ENCODE measurements at regions not wholly inside any gene's neighbourhood (a gene's known extent, or its start where the extent isn't known, plus 50 kb on each side); places are given as distances from the start of the nearest gene placed in this dataset.

GRCh38 chr1:244162786-244163530 is 111.9 kb downstream of the ZBTB18 start:
- H3K36me3 ChIP-seq (ENCODE audit: insufficient read depth in 1 of 2, low read depth in 1 of 2): no peaks in the 10 kb centered on the region
- H3K27me3 ChIP-seq (ENCODE audit: insufficient read depth in 3 of 3, low read length in 2 of 3): peaks cover 0 to 2% (median 0%) of the 10 kb centered on the region in 3 donors
- TF ChIP-seq, protein P1, sequence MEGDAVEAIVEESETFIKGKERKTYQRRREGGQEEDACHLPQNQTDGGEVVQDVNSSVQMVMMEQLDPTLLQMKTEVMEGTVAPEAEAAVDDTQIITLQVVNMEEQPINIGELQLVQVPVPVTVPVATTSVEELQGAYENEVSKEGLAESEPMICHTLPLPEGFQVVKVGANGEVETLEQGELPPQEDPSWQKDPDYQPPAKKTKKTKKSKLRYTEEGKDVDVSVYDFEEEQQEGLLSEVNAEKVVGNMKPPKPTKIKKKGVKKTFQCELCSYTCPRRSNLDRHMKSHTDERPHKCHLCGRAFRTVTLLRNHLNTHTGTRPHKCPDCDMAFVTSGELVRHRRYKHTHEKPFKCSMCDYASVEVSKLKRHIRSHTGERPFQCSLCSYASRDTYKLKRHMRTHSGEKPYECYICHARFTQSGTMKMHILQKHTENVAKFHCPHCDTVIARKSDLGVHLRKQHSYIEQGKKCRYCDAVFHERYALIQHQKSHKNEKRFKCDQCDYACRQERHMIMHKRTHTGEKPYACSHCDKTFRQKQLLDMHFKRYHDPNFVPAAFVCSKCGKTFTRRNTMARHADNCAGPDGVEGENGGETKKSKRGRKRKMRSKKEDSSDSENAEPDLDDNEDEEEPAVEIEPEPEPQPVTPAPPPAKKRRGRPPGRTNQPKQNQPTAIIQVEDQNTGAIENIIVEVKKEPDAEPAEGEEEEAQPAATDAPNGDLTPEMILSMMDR (IDR thresholded peaks at IDR 0.05): no peak
- no peak for DNase-seq
- H3K27ac ChIP-seq: peak overlapping the region; percentile 92
- peaks cover 18% of the 10 kb centered on the region for H3K4me1 ChIP-seq
- 78 to 83% (median 79%) methylated on average over 12 of the region's 12 CpGs for whole genome bisulfite sequencing, 3 donors
- H3K9me3 ChIP-seq: no peaks in the 10 kb centered on the region
- ATAC-seq: no peak
- no peak overlapping the region for H3K4me3 ChIP-seq
- intact Hi-C loops (cut with DNase I): loop anchor here in 1 of 2 donors (5.0 kb wide), 1 partner anchor 111 kb away; the partner anchor contains the start of gene ZBTB18

DNA sequence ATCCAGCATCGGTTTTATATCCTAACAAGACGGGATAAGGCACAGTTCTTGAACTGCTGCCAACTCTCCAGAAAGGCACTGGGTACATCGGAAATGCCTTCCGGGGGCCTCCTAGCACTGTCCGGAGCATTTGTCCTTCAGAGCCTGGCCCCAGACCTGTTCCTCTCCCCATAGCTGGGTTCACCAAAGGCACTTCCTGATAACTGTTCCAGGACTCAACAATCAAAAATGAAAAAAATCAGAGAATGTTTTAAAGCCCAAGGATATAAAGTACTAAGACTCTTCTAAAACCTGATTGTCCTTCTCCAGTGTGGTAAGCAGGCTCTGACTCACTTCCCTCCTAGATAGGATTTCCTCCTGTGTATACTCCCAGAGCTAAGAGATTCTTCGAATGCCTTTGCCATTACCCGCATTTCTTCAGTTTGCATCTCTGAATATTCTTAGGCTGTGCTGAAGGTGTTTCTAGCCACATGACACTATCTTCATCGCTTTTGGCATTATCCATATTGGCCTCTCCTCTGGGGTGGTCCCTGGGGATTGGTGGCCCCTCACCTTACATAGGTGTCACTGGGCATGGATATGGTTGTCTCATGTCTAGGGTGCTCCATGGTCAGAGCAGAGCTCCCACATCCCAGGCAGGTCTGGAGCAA is 112.9 kb downstream of the ZBTB18 start:
- H3K9me3 ChIP-seq: no peaks in the 10 kb centered on the region
- intact Hi-C loops (cut with DNase I): loop anchor here in 1 of 2 donors (5.0 kb wide), 1 partner anchor 112 kb away; the partner anchor contains the start of gene ZBTB18
- TF ChIP-seq, protein P1 (IDR thresholded peaks at IDR 0.05): no peak
- H3K27me3 ChIP-seq (ENCODE audit: insufficient read depth in 3 of 3, low read length in 2 of 3): peaks cover 0 to 2% (median 0%) of the 10 kb centered on the region in 3 donors
- peaks cover 18% of the 10 kb centered on the region for H3K4me1 ChIP-seq
- peak overlapping the region; percentile 92 for H3K27ac ChIP-seq
- DNase-seq (no peak), ATAC-seq (peak; percentile 92 to 97 (median 94))
- H3K36me3 ChIP-seq (ENCODE audit: insufficient read depth in 1 of 2, low read depth in 1 of 2): no peaks in the 10 kb centered on the region
- H3K4me3 ChIP-seq: peak overlapping the region; percentile 27
- WGBS, 3 donors: 33 to 45% (median 37%) methylated on average over 8 of the region's 8 CpGs

DNA sequence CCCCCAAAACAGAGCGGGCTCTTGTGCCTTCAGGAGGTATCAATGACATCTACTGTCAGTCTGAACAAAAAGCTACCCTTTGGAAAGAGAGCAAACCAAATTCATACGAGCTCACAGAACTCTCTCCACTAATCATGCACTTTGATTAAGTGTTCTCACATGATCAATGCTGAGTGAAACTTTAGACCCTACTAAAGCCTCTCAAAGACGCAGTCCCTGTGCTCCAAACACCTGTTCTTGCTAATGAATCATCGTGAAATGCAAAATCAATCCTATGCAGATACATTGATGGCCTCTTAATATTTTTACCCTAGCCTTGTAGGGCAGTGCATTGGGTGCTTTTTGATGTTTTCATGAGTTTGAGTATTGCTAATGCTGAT is 113.4 kb downstream of the ZBTB18 start:
- no peak for DNase-seq

GRCh38 chr1:244165021-244165420 is 113.9 kb downstream of the ZBTB18 start:
- ATAC-seq (no peak), DNase-seq (no peak)
- Histone ChIP-seq H3K9me3 (no peaks in the 10 kb centered on the region), H3K27me3 (ENCODE audit: insufficient read depth in 3 of 3, low read length in 2 of 3) (peaks cover 0 to 2% (median 0%) of the 10 kb centered on the region in 3 donors), H3K4me3 (no peak overlapping the region), H3K4me1 (peaks cover 18% of the 10 kb centered on the region), H3K36me3 (ENCODE audit: insufficient read depth in 1 of 2, low read depth in 1 of 2) (no peaks in the 10 kb centered on the region), H3K27ac (peak overlapping the region; percentile 92)
- 88 to 93% (median 91%) methylated on average over 3 of the region's 3 CpGs for WGBS, 3 donors
- intact Hi-C loops (cut with DNase I): no loop called here
- TF ChIP-seq, protein P1 (IDR thresholded peaks at IDR 0.05): no peak

More for the DNA sequence above, 113.4 kb downstream of the ZBTB18 start:
- H3K4me1 ChIP-seq: peaks cover 18% of the 10 kb centered on the region
- ATAC-seq: peak; percentile 8 to 47 (median 12)
- H3K4me3 ChIP-seq: no peak overlapping the region
- peaks cover 0 to 2% (median 0%) of the 10 kb centered on the region in 3 donors for H3K27me3 ChIP-seq (ENCODE audit: insufficient read depth in 3 of 3, low read length in 2 of 3)
- H3K9me3 ChIP-seq: no peaks in the 10 kb centered on the region
- TF ChIP-seq, protein P1 (IDR thresholded peaks at IDR 0.05): no peak
- WGBS, 3 donors: 29 to 58% (median 35%) methylated on average over 4 of the region's 4 CpGs
- intact Hi-C loops (cut with DNase I): loop anchor here in 1 of 2 donors (5.0 kb wide), 1 partner anchor 112 kb away; the partner anchor contains the start of gene ZBTB18
- no peaks in the 10 kb centered on the region for H3K36me3 ChIP-seq (ENCODE audit: insufficient read depth in 1 of 2, low read depth in 1 of 2)
- peak overlapping the region; percentile 92 for H3K27ac ChIP-seq
